HepG2 (cell line): ENCODE measurements at regions not wholly inside any gene's neighbourhood (a gene's known extent, or its start where the extent isn't known, plus 50 kb on each side); places are given as distances from the start of the nearest gene placed in this dataset.

Source experiments
- ARNT ChIP-seq: fragments of 450-650 bp; IDR thresholded peaks from 2 replicates; pipeline ENCODE4 v1.6.1; 2017
- CEBPB ChIP-seq: IDR thresholded peaks from 2 replicates; pipeline ENCODE4 v1.6.1; 2011; ENCODE audit warnings: low read depth, low read length, improper control_type of control experiment, borderline replicate concordance
- GATAD1 ChIP-seq: IDR thresholded peaks from 2 replicates; pipeline ENCODE4 v1.6.1; 2016; ENCODE audit warnings: missing genetic modification reagents, missing compliant biosample characterization
- KDM5A ChIP-seq: fragments of 200-600 bp; sonication (generic); IDR thresholded peaks from 2 replicates; pipeline ENCODE4 v1.7.0; 2018; ENCODE audit warnings: antibody characterized with exemption, mild to moderate bottlenecking, low read length, borderline replicate concordance
- SETDB1 ChIP-seq: sonication (generic); formaldehyde crosslinking; IDR thresholded peaks from 2 replicates; pipeline ENCODE4 v1.5.1; 2020; ENCODE audit warnings: missing genetic modification reagents, mild to moderate bottlenecking, borderline replicate concordance
- ZBTB40 ChIP-seq, 2 experiments: fragments of 450-650 bp in 1 of 2; sonication (generic) in 1 of 2; formaldehyde crosslinking in 1 of 2; IDR thresholded peaks; 2 replicates each; pipeline versions ENCODE4 v1.6.1 to v1.8.0; 2016 to 2022; ENCODE audit warnings: antibody characterized with exemption in 1 of 2, mild to moderate bottlenecking in 1 of 2, missing genetic modification reagents in 1 of 2
- ZBTB7A ChIP-seq: sonication (generic); formaldehyde crosslinking; IDR thresholded peaks from 2 replicates; pipeline ENCODE4 v1.8.0; 2022; ENCODE audit warnings: mild to moderate bottlenecking, missing genetic modification reagents
- ZFP90 ChIP-seq: sonication (generic); formaldehyde crosslinking; IDR thresholded peaks from 2 replicates; pipeline ENCODE4 v1.8.0; 2022; ENCODE audit warnings: missing genetic modification reagents, mild to moderate bottlenecking, inconsistent platforms, borderline replicate concordance
- ZFX ChIP-seq: sonication (generic); formaldehyde crosslinking; IDR thresholded peaks from 2 replicates; pipeline ENCODE4 v1.4.0; 2020; ENCODE audit warnings: mild to moderate bottlenecking, low read depth, missing genetic modification reagents, moderate library complexity
- ZNF678 ChIP-seq: sonication (generic); formaldehyde crosslinking; IDR thresholded peaks from 2 replicates; pipeline ENCODE4 v1.4.0; 2020; ENCODE audit warnings: mild to moderate bottlenecking, missing genetic modification reagents
- ZNF720 ChIP-seq: sonication (generic); formaldehyde crosslinking; IDR thresholded peaks from 2 replicates; pipeline ENCODE4 v1.4.0; 2020; ENCODE audit warnings: missing genetic modification reagents
- ZNF747 ChIP-seq: sonication (generic); formaldehyde crosslinking; IDR thresholded peaks from 2 replicates; pipeline ENCODE4 v1.8.1; 2023; ENCODE audit warnings: missing genetic modification reagents, mild to moderate bottlenecking, borderline replicate concordance
- TF ChIP-seq, protein P1 (sequence below): sonication (generic); formaldehyde crosslinking; IDR thresholded peaks from 2 replicates; pipeline ENCODE4 v1.4.0; 2020; ENCODE audit warnings: mild to moderate bottlenecking, low read depth, missing genetic modification reagents
- TF ChIP-seq, protein P2 (sequence below): sonication (generic); IDR thresholded peaks from 2 replicates; pipeline ENCODE4 v1.6.1; 2016; ENCODE audit warnings: low read depth, borderline replicate concordance
- TF ChIP-seq, protein P3 (sequence below): sonication (generic); formaldehyde crosslinking; IDR thresholded peaks from 2 replicates; pipeline ENCODE4 v1.4.0; 2020; ENCODE audit warnings: missing genetic modification reagents

- TF ChIP-seq ZBTB40 (IDR thresholded peaks at IDR 0.05) = no peak
- peak; percentile 80; the same call in 1 of the 2 replicates for TF ChIP-seq ZBTB40 (CRISPR knock-in tag; IDR thresholded peaks at IDR 0.05)
- TF ChIP-seq, protein P1, sequence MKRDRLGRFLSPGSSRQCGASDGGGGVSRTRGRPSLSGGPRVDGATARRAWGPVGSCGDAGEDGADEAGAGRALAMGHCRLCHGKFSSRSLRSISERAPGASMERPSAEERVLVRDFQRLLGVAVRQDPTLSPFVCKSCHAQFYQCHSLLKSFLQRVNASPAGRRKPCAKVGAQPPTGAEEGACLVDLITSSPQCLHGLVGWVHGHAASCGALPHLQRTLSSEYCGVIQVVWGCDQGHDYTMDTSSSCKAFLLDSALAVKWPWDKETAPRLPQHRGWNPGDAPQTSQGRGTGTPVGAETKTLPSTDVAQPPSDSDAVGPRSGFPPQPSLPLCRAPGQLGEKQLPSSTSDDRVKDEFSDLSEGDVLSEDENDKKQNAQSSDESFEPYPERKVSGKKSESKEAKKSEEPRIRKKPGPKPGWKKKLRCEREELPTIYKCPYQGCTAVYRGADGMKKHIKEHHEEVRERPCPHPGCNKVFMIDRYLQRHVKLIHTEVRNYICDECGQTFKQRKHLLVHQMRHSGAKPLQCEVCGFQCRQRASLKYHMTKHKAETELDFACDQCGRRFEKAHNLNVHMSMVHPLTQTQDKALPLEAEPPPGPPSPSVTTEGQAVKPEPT (CRISPR knock-in tag) = peak; percentile 89; the same call in 1 of the 2 replicates
- TF ChIP-seq, protein P2, sequence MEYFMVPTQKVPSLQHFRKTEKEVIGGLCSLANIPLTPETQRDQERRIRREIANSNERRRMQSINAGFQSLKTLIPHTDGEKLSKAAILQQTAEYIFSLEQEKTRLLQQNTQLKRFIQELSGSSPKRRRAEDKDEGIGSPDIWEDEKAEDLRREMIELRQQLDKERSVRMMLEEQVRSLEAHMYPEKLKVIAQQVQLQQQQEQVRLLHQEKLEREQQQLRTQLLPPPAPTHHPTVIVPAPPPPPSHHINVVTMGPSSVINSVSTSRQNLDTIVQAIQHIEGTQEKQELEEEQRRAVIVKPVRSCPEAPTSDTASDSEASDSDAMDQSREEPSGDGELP = peak; percentile 39; the same call in 1 of the 2 replicates
- TF ChIP-seq ZNF678 (CRISPR knock-in tag) = peak; percentile 95; the same call in 1 of the 2 replicates
- peak; percentile 65 for TF ChIP-seq GATAD1 (CRISPR knock-in tag)
- TF ChIP-seq KDM5A = no peak
- TF ChIP-seq, protein P3, sequence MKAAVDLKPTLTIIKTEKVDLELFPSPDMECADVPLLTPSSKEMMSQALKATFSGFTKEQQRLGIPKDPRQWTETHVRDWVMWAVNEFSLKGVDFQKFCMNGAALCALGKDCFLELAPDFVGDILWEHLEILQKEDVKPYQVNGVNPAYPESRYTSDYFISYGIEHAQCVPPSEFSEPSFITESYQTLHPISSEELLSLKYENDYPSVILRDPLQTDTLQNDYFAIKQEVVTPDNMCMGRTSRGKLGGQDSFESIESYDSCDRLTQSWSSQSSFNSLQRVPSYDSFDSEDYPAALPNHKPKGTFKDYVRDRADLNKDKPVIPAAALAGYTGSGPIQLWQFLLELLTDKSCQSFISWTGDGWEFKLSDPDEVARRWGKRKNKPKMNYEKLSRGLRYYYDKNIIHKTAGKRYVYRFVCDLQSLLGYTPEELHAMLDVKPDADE (CRISPR knock-in tag) = peak; percentile 74
- TF ChIP-seq CEBPB = no peak
- peak; percentile 91 for TF ChIP-seq ZFX (CRISPR knock-in tag)
- peak; percentile 76 for TF ChIP-seq ZNF747 (CRISPR knock-in tag)
- no peak for TF ChIP-seq ARNT
- peak; percentile 69; the same call in 1 of the 2 replicates for TF ChIP-seq ZBTB7A (CRISPR knock-in tag)
- peak; percentile 96; the same call in 1 of the 2 replicates for TF ChIP-seq ZFP90 (CRISPR knock-in tag)
- 0 out of 2 replicates have a peak, but pooled peaks have one; percentile 5 for TF ChIP-seq SETDB1 (CRISPR knock-in tag)
- TF ChIP-seq ZNF720 (CRISPR knock-in tag) = no peak
Observed at GRCh38 chr2:131682122-131682944, 154.6 kb downstream of the CCDC74A start (continued).
